SK-N-SH treated with all-trans-retinoic acid at 6 μM for 48 hours (cell line): ENCODE measurements at regions not wholly inside any gene's neighbourhood (a gene's known extent, or its start where the extent isn't known, plus 50 kb on each side); places are given as distances from the start of the nearest gene placed in this dataset.

Experiments
- ATAC-seq: fragments of 200-7000 bp; cut with Tn5 transposase; 3 replicates; pipeline ENCODE4 v1.9.1; 2020; ENCODE audit warnings: mild to moderate bottlenecking, moderate library complexity
- ARNTL ChIP-seq: fragments of 450-650 bp; formaldehyde crosslinking; IDR thresholded peaks from 2 replicates; pipeline ENCODE4 v1.5.0; 2020; ENCODE audit warnings: low read depth, mild to moderate bottlenecking, moderate library complexity, borderline replicate concordance
- BACH2 ChIP-seq: fragments of 250-450 bp; sonication (Bioruptor Pico); IDR thresholded peaks from 2 replicates; pipeline ENCODE4 v1.9.0; 2021; ENCODE audit warnings: mild to moderate bottlenecking, borderline replicate concordance
- CREB5 ChIP-seq: fragments of 250-450 bp; sonication (Bioruptor Pico); IDR thresholded peaks from 2 replicates; pipeline ENCODE4 v1.5.1; 2020; ENCODE audit warnings: low read depth, mild to moderate bottlenecking, moderate library complexity
- CSDC2 ChIP-seq: fragments of 250-450 bp; sonication (Bioruptor Pico); IDR thresholded peaks from 2 replicates; pipeline ENCODE4 v1.5.0; 2020; ENCODE audit warnings: mild to moderate bottlenecking, moderate library complexity
- CSRNP3 ChIP-seq: fragments of 250-450 bp; sonication (Bioruptor Pico); IDR thresholded peaks from 2 replicates; pipeline ENCODE4 v1.5.1; 2021; ENCODE audit warnings: mild to moderate bottlenecking, moderate library complexity
- ESRRG ChIP-seq: fragments of 250-450 bp; sonication (Bioruptor Pico); IDR thresholded peaks from 2 replicates; pipeline ENCODE4 v1.6.1; 2021; ENCODE audit warnings: mild to moderate bottlenecking
- ISL1 ChIP-seq: fragments of 250-450 bp; sonication (Bioruptor Pico); IDR thresholded peaks from 2 replicates; pipeline ENCODE4 v2.1.2; 2022; ENCODE audit warnings: mild to moderate bottlenecking, moderate library complexity
- OSR1 ChIP-seq: fragments of 250-450 bp; sonication (Bioruptor Pico); IDR thresholded peaks from 2 replicates; pipeline ENCODE4 v1.8.0; 2022; ENCODE audit warnings: moderate library complexity, mild to moderate bottlenecking, inconsistent platforms
- PATZ1 ChIP-seq: fragments of 250-450 bp; sonication (Bioruptor Pico); IDR thresholded peaks from 2 replicates; pipeline ENCODE4 v1.8.0; 2020; ENCODE audit warnings: mild to moderate bottlenecking, moderate library complexity, borderline replicate concordance
- POU6F1 ChIP-seq: fragments of 250-450 bp; sonication (Bioruptor Pico); IDR thresholded peaks from 2 replicates; pipeline ENCODE4 v1.8.0; 2021; ENCODE audit warnings: low read depth, mild to moderate bottlenecking, moderate library complexity, borderline replicate concordance
- PPARA ChIP-seq: fragments of 250-450 bp; sonication (Bioruptor Pico); IDR thresholded peaks from 2 replicates; pipeline ENCODE4 v1.5.0; 2020; ENCODE audit warnings: mild to moderate bottlenecking, borderline replicate concordance
- RARB ChIP-seq: fragments of 250-450 bp; sonication (Bioruptor Pico); IDR thresholded peaks from 2 replicates; pipeline ENCODE4 v1.8.0; 2021; ENCODE audit warnings: mild to moderate bottlenecking, moderate library complexity
- SNAI2 ChIP-seq: fragments of 250-450 bp; sonication (Bioruptor Pico); IDR thresholded peaks from 2 replicates; pipeline ENCODE4 v1.5.0; 2020; ENCODE audit warnings: mild to moderate bottlenecking, moderate library complexity
- TCF4 ChIP-seq: fragments of 250-450 bp; sonication (Bioruptor Pico); IDR thresholded peaks from 2 replicates; pipeline ENCODE4 v1.8.0; 2021; ENCODE audit warnings: mild to moderate bottlenecking, moderate library complexity, borderline replicate concordance
- TSHZ2 ChIP-seq: fragments of 250-450 bp; sonication (Bioruptor Pico); IDR thresholded peaks from 2 replicates; pipeline ENCODE4 v1.5.0; 2020; ENCODE audit warnings: mild to moderate bottlenecking, moderate library complexity
- ZC3H10 ChIP-seq: fragments of 250-450 bp; sonication (Bioruptor Pico); IDR thresholded peaks from 2 replicates; pipeline ENCODE4 v1.5.1; 2021; ENCODE audit warnings: mild to moderate bottlenecking, moderate library complexity
- ZFP3 ChIP-seq: fragments of 250-450 bp; sonication (Bioruptor Pico); IDR thresholded peaks from 2 replicates; pipeline ENCODE4 v1.5.0; 2020; ENCODE audit warnings: mild to moderate bottlenecking, moderate library complexity
- ZFP30 ChIP-seq: fragments of 450-650 bp; formaldehyde crosslinking; IDR thresholded peaks from 2 replicates; pipeline ENCODE4 v1.5.0; 2022; ENCODE audit warnings: mild to moderate bottlenecking, moderate library complexity
- ZNF565 ChIP-seq: fragments of 450-650 bp; formaldehyde crosslinking; conservative IDR thresholded peaks from 2 replicates; pipeline ENCODE4 v1.5.0; 2020; ENCODE audit warnings: low read depth, mild to moderate bottlenecking, moderate library complexity
- ZNF70 ChIP-seq: fragments of 450-650 bp; formaldehyde crosslinking; IDR thresholded peaks from 2 replicates; pipeline ENCODE4 v1.5.0; 2020; ENCODE audit warnings: mild to moderate bottlenecking, moderate library complexity
- ZNF8 ChIP-seq: fragments of 450-650 bp; formaldehyde crosslinking; IDR thresholded peaks from 2 replicates; pipeline ENCODE4 v1.5.0; 2020; ENCODE audit warnings: mild to moderate bottlenecking, moderate library complexity

GRCh38 chr2:121150713-121151112 lies 134.3 kb downstream of the TFCP2L1 start (continued):
- TF ChIP-seq BACH2 (no peak), CREB5 (CRISPR knock-in tag) (no peak), ZNF565 (CRISPR knock-in tag) (no peak), ZNF70 (CRISPR knock-in tag) (no peak), ZFP3 (CRISPR knock-in tag) (no peak), PPARA (CRISPR knock-in tag) (no peak), ZNF8 (CRISPR knock-in tag) (no peak), ZC3H10 (CRISPR knock-in tag) (no peak)

- ATAC-seq = no peak
- TF ChIP-seq CSDC2 (CRISPR knock-in tag) = no peak
- no peak for TF ChIP-seq CSRNP3
- no peak for TF ChIP-seq ARNTL (CRISPR knock-in tag)
- TF ChIP-seq CREB5 (CRISPR knock-in tag) = no peak
- no peak for TF ChIP-seq ESRRG
- TF ChIP-seq PPARA (CRISPR knock-in tag) = no peak
- no peak for TF ChIP-seq PATZ1 (CRISPR knock-in tag)
- TF ChIP-seq ISL1 = no peak
- no peak for TF ChIP-seq ZNF565 (CRISPR knock-in tag)
- TF ChIP-seq TCF4 (CRISPR knock-in tag) = no peak
Observed at GRCh38 chr2:121151311-121152109, 133.5 kb downstream of the TFCP2L1 start.

GRCh38 chr2:121152861-121153260 lies 132.1 kb downstream of the TFCP2L1 start:
- TF ChIP-seq BACH2 = no peak
- no peak for TF ChIP-seq ISL1
- no peak for TF ChIP-seq OSR1 (CRISPR knock-in tag)
- TF ChIP-seq ZFP3 (CRISPR knock-in tag) = no peak
- no peak for TF ChIP-seq TSHZ2 (CRISPR knock-in tag)
- TF ChIP-seq ZNF565 (CRISPR knock-in tag) = no peak
- TF ChIP-seq POU6F1 (CRISPR knock-in tag) = no peak
- TF ChIP-seq RARB (CRISPR knock-in tag) = no peak
- no peak for TF ChIP-seq ZFP30 (CRISPR knock-in tag)
- TF ChIP-seq CSRNP3 = no peak
- no peak for TF ChIP-seq SNAI2
- TF ChIP-seq CREB5 (CRISPR knock-in tag) = no peak
- no peak for TF ChIP-seq ARNTL (CRISPR knock-in tag)
- no peak for ATAC-seq
